HG02763 (cell line): ENCODE measurements at regions not wholly inside any gene's neighbourhood (a gene's known extent, or its start where the extent isn't known, plus 50 kb on each side); places are given as distances from the start of the nearest gene placed in this dataset.

Experiments
- ATAC-seq: cut with Tn5 transposase; IDR thresholded peaks from one replicate; pipeline ENCODE4 v1.9.1; 2021; ENCODE audit warnings: mild to moderate bottlenecking, moderate library complexity; ENCODE audit not compliant: unreplicated experiment

DNA sequence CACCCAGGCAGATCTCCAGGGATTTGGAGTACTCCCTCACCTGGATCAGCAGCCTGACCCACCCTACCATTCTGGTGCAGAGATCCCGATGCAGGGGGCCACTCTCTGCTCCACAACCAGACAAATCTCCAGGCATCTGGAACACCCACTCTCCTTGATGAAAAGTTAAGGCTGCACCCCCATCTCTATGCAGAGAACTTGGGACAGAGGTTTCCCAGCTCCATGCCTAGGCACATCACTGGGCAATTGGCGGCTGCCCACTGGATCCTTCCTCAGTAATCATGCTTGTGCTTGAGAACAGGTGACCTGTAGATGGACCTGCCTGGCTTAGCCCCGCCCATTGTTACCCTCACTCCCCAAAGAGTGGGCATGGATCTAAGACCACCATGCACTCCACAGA lies 624.9 kb downstream of the CBLN2 start:
- ATAC-seq, result no peak

DNA sequence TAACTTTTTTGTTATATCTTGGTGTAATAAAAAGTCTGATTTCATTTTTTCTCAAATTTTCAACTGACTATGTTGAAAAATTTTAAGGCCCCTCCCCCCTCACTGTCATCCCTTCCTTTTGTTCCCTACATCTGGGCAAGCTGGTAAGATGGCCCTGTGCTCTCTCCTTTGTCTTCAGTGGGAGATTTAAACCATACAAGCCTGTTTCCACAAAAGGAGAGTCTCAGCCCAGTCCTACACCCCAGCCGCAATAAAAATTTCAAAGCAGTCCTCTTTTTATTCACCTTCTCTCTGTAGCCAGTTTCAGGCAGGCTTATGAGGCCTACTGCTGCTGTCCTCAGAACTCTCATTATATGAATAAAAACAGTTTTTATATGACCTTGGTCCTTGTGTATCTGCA lies 630.5 kb downstream of the CBLN2 start:
- ATAC-seq, result no peak

DNA sequence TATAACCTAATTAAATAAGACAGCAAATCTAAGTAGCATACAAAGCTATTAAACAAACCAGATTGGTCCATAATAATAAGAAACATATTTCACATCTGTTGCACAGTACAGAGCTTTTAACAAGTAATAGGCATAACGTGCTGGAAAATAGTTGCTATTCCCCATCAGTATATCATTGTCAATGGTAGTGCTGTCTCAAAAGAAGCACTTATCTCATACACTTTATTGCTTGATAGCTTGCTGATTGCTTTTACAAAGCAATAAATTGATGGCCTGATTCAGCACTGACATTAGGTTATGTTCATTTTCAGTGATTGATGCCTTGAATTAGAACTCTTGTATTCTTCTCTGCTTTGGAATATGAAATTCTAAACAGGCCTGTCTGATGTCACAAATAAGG lies 641.7 kb downstream of the CBLN2 start:
- no peak for ATAC-seq

DNA sequence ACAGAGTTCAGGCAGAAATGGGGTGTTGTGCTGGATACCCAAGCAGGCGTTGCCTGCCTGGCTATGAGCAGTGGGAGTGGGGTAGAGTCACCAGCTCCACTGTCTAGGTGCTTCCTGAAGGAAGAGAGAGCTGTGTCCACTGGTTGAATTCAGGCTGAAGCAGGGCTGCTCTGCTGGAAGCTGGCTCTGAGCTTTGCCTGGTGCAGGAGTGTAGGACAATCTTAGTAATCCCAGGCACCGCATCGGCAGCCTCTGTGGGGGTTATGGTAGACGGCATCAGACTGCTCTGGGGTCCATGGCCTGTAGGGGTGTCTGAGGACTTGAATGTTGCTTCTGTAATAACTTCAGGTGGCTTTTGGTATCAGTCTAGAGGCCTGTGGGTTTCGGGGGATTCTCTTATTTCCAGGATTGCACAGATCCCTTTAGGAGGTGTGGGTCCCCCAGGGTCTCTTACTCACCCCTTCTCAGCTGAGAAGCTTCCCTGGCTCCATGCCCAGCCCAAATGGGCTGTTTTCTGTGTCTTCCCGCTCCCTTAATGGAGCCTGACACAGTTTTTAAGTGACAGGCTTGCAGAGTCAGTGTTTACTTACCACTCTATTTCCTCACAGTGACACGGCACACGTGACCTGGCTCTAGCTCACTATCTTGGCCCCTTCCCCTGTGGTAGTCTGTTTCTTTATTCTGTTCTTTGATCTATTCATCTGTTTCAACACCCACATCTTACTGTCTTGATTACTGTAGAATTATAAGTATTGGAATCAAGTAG lies 644.3 kb downstream of the CBLN2 start:
- ATAC-seq, result no peak

- no peak for ATAC-seq
Measured at GRCh38 chr18:71899183-71899582, 645.0 kb downstream of the CBLN2 start.

DNA sequence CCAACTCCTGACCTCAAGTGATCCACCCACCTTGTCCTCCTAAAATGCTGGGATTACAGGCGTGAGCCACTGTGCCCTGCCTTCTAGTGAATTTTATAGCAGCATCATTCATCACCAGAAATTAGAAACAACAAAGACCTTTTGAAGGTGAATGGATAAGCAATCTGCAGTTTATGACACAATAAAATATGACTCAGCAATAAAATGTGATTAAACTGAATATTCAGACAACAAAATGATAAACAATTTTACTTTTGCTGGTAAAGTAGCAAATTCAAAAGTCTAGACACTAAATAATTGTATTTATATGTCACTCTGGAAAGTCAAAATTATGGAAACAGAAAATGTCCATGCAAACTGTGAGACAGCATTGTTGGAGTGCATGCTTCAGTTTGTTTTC lies 656.6 kb downstream of the CBLN2 start:
- no peak for ATAC-seq

DNA sequence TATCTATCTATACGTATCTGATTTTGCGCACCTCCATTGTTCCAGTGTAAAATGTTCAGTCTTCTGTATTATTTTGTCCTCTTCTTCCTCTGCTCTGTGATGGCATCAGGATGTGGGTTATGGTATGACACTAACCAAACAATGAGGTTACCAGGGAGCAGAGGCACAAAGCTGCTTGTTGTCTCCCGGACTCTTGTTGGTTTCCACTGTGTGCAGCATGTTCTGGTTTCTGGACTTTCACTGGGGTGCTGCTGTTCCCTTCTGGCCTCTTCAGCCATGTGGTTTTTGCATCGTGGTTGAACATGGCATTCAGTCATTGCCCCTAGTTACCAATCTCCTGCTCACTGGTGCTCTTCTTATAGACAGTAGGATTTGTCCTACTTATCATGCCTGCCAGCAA lies 665.9 kb downstream of the CBLN2 start:
- ATAC-seq, result no peak

DNA sequence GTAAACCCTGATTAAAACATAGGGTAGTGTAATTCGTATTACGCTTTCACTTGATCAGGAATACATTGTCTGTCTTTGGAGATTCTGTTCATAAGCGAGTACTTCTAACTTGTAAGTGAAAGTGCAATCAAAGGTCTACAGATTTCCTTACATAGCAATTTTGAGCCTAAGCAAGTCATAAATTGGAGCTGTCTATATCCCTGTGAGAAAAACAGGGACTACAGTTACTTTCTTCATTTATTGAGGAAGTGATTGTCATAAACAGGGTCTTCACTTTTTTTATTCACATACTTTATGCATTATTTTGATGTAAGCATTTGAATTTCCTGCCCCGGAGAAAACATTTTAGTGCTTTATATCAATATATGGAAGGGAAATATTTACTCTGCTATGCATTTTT lies 670.4 kb downstream of the CBLN2 start:
- no peak for ATAC-seq

DNA sequence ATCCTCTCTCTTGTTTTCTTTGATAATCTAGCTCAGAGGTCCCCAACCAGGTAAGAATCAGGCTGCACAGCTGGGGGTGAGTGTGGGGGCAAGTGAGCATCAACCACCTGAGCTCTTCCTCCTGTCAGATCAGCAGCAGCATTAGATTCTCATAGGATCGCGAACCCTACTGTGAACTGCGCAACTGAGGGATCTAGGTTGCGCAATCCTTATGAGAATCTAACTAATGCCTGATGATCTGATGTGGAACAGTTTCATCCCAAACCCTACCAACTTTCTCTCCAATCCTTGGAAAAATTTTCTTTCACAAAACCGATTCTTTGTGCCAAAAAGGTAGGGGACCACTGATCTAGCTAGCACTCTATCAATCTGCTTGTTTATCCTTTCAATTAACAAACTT lies 678.3 kb downstream of the CBLN2 start:
- no peak for ATAC-seq

- no peak for ATAC-seq
Measured at GRCh38 chr18:71850602-71851001, 693.5 kb downstream of the CBLN2 start.

- ATAC-seq, result no peak
Measured at GRCh38 chr18:71849407-71849806, 694.7 kb downstream of the CBLN2 start.

- no peak for ATAC-seq
Measured at GRCh38 chr18:71846716-71847115, 697.4 kb downstream of the CBLN2 start.

DNA sequence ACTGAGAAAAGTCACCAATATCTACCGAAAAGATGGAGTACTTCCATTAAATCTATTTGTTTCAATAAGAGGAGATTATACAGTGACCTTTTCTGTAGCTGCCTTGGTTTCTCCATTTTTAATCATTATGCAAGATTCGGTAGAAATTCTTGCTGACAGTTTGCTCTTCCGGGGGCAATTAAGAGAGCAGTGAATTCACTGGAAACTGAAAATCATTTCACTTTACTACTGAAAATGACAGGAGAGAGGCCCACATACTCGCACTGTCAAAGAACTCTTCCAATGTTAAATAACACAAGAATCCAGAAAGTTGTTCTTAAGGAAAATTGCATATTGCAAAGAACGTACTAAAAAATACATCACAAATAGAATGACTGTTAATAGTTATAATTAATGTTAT lies 699.3 kb downstream of the CBLN2 start:
- ATAC-seq, result no peak

DNA sequence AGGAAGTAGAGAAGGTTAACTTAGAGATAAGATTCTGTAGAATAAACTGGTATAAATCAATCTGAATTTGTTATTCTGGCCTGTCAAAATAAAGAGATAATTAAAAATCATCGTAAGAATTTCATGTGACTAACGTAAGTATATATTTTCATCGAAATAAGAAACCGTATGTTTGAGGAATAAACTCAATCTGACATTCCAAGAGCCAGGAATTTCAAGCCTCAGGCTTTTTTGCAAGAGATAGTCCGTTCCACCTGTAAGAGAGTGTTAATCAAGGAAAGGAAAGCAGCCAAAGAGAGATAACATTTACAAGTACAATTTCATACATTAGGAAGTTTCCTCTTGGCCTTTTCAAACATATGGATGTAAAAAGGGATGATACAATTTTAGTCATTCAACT lies 701.5 kb downstream of the CBLN2 start:
- ATAC-seq, result no peak

DNA sequence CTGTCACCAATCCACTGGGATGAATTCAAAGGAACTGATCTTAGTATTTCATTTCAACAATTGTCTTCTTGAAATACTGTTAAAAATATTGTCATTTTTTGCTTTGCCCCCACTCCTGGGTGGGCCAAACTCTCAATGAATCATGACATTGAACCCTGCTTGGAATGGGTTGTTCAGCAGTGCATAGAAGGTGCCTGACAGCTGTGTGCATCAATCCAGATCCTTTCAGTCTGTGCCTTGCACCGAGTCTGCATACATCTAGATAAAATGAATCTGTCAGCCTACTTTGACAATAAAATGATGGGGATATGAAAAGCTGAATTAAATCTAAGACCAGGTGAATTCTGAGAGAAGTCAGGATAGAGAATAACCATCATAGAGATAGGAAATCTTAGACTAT lies 706.6 kb downstream of the CBLN2 start:
- ATAC-seq, result no peak

DNA sequence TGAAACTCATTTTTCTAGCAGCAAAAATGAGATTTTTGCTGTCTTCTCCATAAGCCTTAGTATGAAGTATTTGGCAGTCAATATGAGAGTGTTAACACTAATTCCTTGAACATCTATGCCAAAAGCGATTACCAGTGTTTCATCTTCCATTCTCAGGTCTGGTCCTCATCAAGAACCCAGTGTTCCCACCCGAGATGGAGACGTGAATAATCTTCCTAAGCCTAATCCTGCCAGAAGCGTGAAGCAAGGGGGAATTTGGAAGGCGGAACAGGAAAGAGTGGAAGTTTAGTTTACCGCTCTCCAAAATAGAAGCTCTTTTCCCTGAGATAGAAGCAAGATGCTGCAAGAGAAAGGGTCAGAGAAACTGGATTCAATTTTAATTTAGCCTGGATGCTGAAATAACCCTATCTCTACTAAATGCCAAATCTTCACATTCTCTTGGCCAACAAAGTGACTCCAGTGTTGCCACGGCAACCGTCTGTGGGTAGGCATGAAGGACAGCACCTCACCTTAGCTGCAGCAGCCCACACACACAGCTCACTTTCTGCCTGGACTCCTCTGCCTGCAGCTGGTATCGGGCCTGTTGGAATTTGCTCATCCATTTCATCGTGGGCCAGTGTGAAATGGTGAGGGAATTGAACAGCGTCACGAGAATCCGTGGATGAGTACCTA lies 711.1 kb downstream of the CBLN2 start:
- no peak for ATAC-seq

GRCh38 chr18:71831039-71831438 lies 713.1 kb downstream of the CBLN2 start:
- ATAC-seq, result no peak

- ATAC-seq, result no peak
Measured at GRCh38 chr18:71827301-71827700, 716.8 kb downstream of the CBLN2 start.

GRCh38 chr18:71815305-71815704 lies 728.8 kb downstream of the CBLN2 start:
- ATAC-seq, result no peak

- no peak for ATAC-seq
Measured at GRCh38 chr18:71809711-71810110, 734.4 kb downstream of the CBLN2 start.

DNA sequence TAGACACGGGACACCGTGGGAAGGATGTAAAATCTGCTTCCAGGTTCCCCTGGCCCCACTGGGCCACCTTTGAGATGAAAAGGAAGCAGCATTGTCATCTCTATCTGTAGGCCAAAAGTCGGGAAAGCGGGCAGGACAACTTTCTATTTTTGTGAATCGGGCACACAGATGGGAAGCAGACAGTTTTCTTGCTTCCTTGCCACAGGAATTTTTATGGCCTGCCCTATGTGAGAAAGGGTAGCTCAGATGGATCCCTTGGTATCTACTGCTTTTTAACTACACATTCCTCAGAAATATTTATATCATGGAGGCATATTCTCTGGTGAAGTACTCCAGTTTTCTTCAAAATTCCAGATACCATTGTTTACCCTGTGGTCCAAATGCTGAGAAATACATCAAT lies 735.5 kb downstream of the CBLN2 start:
- ATAC-seq, result no peak

GRCh38 chr18:71807586-71807985 lies 736.6 kb downstream of the CBLN2 start:
- ATAC-seq, result no peak
